Right renal cortex interstitium (tissue), 3 donors: ENCODE measurements at regions not wholly inside any gene's neighbourhood (a gene's known extent, or its start where the extent isn't known, plus 50 kb on each side); places are given as distances from the start of the nearest gene placed in this dataset.
A peak's percentile ranks its signal among the peaks of the same experiment; 100 is the strongest.
"Not testable (repeated sequence)": the region's sequence is repeated elsewhere in the genome, so short reads cannot be mapped to it uniquely, and the experiment has no call there.

Source experiments
- DNase-seq, 3 donors: peaks; one replicate each; pipeline ENCODE4 v3.0.0-alpha.2; 2013; ENCODE audit warnings: low read depth in 3 of 3, low spot score in 2 of 3

GRCh38 chr12:115813256-115813655, 464.2 kb downstream of the MED13L start:
- no peak for DNase-seq

- no peak for DNase-seq
These were observed 465.6 kb downstream of the MED13L start for GRCh38 chr12:115811929-115812328.

DNA sequence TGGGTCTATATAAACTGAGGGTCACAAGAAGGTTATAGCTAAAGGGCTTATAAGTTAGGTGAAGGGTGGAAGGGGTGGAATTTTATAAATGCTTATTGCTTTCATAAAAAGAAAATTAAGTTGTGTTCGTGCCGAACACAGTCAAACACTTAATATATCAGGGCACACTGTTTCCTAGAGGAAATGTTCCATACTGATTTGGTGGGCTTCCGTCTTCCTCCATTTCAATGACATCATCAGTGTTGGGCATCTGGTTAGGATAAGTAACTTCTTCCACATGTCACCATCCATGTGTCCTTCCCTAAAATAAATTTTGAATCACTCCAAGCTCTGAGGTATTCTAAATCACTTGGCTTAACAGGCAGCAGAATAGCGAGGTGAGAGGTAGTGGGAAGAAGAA, 466.4 kb downstream of the MED13L start:
- no peak for DNase-seq

GRCh38 chr12:115810122-115810901, 467.2 kb downstream of the MED13L start:
- no peak for DNase-seq

GRCh38 chr12:115806000-115806399, 471.5 kb downstream of the MED13L start:
- no peak for DNase-seq

DNA sequence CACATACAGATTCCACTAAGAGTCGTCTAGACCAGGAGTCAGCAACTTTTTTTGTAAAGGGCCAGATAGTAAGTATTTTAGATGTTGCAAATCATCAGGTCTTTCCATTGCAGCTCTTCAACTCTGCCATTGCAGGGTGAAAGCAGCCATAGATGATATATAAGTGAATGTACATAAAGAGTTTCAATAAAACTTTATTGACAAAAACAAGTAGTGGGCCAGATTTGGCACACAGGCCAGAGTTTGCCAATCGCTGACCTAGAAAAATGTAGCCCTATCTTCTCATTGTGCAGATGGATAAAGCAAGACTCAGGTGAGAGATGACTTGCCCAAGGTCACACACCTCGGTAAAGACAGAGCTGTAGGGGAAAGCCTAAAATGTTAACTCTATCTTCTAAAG, 474.7 kb downstream of the MED13L start:
- DNase-seq: no peak

DNA sequence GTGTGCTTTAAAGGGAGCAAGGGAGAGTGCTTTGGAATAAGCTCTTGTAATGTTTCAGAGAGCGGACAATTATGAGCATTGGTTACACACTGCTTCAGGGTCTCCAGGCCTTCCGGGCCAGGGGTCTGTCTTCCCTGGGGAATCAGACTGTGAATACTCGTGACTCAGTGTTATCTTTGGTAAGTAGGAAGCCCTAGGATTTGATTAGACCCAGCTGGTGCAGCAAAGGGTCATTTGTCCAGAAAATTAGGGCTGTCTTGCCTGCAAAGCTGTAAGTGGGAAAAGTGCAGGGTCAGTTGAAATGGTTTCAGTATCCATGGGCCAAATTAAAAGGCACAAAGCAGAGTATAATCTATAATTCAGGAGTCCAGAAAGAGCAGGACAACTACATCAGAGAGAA, 475.6 kb downstream of the MED13L start:
- peak in 2 of 3 donors; percentile 23 to 38 for DNase-seq

GRCh38 chr12:115799610-115800009, 477.9 kb downstream of the MED13L start:
- DNase-seq: no peak

DNA sequence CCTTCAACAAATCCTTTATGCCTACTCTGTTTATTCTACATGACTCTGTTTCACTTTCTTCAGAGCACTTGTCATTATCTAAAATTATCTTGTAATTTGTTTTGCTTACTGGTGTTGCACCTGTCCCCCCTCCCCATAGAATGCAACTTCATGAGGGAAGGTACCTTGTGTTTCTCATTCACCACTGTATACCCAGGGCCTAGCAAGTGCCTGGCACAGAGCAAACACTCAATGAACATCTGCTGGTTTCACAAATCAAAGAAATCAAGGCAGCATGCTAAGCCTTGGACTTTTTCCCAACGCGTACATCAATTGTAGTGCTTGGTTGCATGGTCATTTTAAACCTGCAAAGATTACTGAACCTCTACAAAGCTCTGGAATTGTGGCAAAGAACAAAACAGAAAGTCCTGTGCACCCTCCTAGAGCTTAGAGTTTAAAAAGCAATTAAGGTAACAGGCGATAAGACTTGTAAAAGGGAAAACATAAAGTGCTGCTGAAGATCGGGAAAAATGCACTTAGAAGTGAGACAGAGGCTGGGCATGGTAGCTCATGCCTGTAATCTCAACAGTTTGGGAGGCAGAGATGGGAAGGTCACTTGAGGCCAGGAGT, 479.1 kb downstream of the MED13L start:
- no peak for DNase-seq

GRCh38 chr12:115794659-115795081, 482.8 kb downstream of the MED13L start:
- no peak for DNase-seq

- no peak for DNase-seq
These were observed 486.2 kb downstream of the MED13L start for GRCh38 chr12:115791331-115791730.

- no peak for DNase-seq
These were observed 487.0 kb downstream of the MED13L start for GRCh38 chr12:115790526-115790925.

DNA sequence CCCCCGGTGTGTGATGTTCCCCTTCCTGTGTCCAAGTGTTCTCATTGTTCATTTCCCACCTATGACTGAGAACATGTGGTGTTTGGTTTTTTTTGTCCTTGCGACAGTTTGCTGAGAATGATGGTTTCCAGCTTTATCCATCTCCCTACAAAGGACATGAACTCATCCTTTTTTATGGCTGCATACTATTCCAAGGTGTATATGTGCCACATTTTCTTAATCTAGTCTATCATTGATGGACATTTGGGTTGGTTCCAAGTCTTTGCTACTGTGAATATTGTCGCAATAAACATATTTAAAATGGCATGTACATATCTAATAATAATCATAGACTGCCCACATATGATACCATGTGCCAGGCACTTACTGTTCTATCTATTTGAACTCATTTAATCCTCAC, 491.0 kb downstream of the MED13L start:
- not testable (repeated sequence) for DNase-seq

GRCh38 chr12:115785548-115785947, 491.9 kb downstream of the MED13L start:
- no peak for DNase-seq

GRCh38 chr12:115776399-115776798, 501.1 kb downstream of the MED13L start:
- DNase-seq: no peak

DNA sequence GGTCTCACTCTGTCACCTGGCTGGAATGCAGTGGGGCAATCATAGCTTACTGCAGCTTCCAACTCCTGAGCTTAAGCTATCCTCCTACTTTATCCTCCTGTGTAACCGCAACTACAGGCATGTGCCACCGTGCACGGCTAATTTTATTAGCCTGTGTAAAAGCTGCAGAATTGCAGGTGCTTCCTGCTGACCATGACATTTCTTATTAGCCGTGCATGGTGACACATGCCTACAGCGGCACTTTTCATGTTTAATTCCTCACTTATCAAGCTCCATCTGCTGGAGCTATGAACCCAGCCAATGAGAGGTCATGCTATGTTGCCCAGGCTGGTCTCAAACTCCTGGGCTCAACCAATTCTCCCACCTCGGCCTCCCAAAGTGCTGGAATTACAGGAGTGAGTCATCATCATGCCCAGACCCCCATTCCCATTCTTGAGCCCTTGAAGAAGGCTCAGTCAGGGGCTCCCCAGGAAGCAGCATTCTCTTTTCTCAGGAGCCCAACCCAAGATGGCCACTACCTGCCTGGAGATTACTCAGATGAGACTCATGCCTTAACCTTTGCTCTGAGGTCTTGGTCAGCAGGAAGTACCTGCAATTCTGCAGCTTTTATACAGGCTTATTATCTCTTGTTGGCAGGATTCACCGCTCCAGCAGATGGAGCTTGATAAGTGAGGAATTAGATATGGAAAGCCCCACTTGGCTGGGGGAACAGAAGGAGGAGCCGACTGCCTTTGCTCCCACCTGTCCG, 503.2 kb downstream of the MED13L start:
- no peak for DNase-seq

DNA sequence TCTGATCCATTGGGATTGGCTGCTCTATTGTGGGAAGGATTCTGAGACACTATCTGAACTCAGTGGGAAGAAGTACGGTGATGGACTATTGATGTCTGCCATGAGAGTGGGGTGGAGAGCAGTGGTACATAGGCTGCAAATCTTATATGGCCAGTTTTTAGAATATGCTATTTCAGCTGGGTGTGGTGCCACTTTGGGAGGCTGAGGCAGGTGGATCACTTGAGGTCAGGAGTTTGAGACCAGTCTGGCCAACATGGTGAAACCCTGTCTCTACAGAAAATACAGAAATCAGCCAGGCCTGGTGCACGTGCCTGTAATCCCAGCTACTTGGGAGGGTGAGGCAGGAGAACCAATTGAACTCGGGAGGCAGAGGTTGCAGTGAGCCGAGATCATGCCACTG, 505.9 kb downstream of the MED13L start:
- DNase-seq: no peak

DNA sequence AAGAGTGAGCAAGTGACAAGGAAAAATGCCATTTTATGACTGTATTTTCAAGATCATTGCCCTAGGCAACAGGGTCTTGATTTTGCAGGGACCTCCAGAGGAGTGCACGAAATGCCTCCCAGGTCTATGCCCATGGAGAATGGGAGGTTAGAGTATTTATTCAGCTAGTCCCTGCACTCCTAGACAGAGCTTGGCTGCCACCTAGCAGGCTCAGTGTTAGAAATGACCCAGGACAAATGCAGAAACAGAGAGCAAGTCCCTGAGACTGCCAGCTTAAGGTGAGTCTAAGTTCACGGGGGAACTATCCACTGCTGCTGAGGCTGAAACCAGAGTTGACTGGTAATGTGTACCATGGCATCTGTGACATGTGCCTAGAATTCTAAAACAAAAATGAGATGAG, 506.4 kb downstream of the MED13L start:
- no peak for DNase-seq

DNA sequence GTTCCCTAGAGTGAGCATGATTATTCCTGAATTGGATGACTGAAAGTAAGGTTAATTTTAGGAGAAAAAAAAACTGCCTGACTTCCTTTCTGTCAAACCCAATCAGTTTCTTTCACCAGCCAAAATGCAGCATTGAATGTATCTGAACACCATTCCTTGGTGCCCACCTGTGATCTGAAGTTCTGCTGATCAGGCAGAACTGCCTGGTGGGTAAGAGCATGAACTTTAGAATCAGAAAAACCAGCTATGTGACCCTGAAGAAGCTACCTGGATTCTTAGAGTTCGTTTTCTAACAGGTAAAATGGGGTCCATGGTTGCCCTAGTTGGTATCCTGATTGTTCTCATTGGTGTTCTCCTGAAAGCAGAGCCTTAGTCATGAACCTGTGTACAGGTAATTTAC, 506.9 kb downstream of the MED13L start:
- DNase-seq: no peak

GRCh38 chr12:115767916-115768315, 509.6 kb downstream of the MED13L start:
- DNase-seq: no peak

GRCh38 chr12:115763982-115764621, 513.4 kb downstream of the MED13L start:
- DNase-seq: no peak
